ENCODE measurements at regions not wholly inside any gene's neighbourhood (a gene's known extent, or its start where the extent isn't known, plus 50 kb on each side); places are given as distances from the start of the nearest gene placed in this dataset.
"Not testable (repeated sequence)": the region's sequence is repeated elsewhere in the genome, so short reads cannot be mapped to it uniquely, and the experiment has no call there.

DNA sequence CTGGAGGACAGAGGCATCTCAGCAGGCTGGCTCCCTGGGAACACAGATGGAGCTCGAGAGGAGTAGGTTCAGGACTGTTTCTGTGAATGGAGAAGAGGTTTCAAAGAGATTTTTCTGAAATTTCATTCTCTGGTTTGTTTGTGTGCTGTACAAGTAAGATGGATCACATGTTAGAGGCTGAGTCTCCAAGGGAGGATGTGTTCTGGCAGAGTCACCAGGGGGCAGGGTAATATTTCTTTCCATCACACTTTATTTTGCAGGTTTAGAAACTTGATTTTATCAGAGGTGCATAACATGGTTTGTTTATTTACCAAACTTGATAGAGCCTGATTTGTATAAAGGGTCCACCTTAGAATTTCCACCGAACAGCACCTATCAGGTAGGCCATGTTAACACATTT is 69.2 kb upstream of the ARL15 start:
- TF ChIP-seq, protein P1, sequence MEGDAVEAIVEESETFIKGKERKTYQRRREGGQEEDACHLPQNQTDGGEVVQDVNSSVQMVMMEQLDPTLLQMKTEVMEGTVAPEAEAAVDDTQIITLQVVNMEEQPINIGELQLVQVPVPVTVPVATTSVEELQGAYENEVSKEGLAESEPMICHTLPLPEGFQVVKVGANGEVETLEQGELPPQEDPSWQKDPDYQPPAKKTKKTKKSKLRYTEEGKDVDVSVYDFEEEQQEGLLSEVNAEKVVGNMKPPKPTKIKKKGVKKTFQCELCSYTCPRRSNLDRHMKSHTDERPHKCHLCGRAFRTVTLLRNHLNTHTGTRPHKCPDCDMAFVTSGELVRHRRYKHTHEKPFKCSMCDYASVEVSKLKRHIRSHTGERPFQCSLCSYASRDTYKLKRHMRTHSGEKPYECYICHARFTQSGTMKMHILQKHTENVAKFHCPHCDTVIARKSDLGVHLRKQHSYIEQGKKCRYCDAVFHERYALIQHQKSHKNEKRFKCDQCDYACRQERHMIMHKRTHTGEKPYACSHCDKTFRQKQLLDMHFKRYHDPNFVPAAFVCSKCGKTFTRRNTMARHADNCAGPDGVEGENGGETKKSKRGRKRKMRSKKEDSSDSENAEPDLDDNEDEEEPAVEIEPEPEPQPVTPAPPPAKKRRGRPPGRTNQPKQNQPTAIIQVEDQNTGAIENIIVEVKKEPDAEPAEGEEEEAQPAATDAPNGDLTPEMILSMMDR (IDR thresholded peaks at IDR 0.05) = no peak
- H3K36me3 ChIP-seq = no peaks in the 10 kb centered on the region
- intact Hi-C loops (cut with DNase I) = no loop called here
- no peaks in the 10 kb centered on the region for H3K4me1 ChIP-seq
- DNase-seq = no peak
- H3K27ac ChIP-seq = no peak overlapping the region
- no peak for ATAC-seq
- no peaks in the 10 kb centered on the region for H3K9me3 ChIP-seq
- H3K4me3 ChIP-seq = no peak overlapping the region
- no peaks in the 10 kb centered on the region for H3K27me3 ChIP-seq

DNA sequence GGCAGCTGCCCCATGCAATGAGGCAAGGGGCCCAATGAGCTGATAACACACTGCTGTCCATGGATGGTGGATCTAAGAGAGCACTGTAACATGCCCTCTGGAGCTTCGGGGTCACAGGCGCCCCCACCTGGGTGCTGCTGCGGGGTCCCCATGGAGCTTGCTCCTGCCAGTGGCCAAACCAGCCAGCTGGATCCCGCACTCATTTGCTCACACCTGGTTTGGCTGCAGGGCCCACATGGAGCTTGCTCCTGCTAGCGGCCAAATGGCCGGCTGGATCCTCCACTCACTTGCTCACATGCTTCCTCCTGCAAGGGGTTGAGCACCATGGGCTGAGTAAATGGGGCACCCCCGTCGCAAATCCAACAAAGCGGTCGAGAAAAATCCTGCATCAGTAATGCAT is 68.3 kb upstream of the ARL15 start:
- TF ChIP-seq, protein P1 (IDR thresholded peaks at IDR 0.05) = no peak
- DNase-seq (no peak), ATAC-seq (no peak)
- Histone ChIP-seq H3K4me3 (no peak overlapping the region), H3K9me3 (no peaks in the 10 kb centered on the region), H3K36me3 (no peaks in the 10 kb centered on the region), H3K27ac (no peak overlapping the region), H3K4me1 (no peaks in the 10 kb centered on the region), H3K27me3 (no peaks in the 10 kb centered on the region)
- intact Hi-C loops (cut with DNase I) = no loop called here

DNA sequence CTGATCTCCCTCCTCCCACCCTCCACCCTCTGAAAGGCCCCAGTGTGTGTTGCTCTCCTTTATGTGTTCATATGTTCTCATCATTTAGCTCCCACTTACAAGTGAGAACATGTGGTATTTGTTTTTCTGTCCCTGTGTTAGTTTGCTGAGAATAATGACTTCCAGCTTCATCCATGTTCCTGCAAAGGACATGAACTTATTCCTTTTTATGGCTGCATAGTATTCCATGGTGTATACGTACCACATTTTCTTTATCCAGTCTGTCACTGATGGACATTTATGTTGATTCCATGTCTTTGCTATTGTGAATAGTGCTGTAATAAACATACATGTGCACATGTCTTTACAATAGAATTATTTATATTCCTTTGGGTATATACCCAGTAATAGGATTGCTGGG is 67.0 kb upstream of the ARL15 start:
- H3K9me3 ChIP-seq; H3K36me3 ChIP-seq; ATAC-seq; H3K27ac ChIP-seq; H3K27me3 ChIP-seq; H3K4me1 ChIP-seq; H3K4me3 ChIP-seq; DNase-seq; intact Hi-C loops (cut with DNase I): not testable (repeated sequence)

DNA sequence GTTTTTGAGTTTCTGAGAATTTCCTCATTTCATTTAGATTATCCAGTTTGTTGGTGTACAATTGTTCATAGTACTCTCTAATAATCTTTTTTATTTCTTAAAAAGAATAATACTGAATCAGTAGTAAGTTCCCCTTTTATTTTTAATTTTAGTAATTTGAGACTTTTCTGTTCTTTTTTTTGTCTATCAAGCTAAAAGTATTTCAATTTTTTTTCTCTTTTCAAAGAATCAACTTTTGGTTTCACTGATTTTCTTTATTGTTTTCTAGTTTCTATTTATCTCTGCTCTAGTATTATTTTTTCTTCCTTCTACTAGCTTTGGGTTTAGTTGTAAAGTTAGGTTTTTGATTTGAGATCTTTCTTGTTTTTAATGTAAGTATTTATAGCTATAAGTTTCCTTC is 60.6 kb upstream of the ARL15 start:
- Histone ChIP-seq H3K9me3 (no peaks in the 10 kb centered on the region), H3K27ac (no peak overlapping the region), H3K4me1 (no peaks in the 10 kb centered on the region), H3K4me3 (no peak overlapping the region), H3K36me3 (no peaks in the 10 kb centered on the region), H3K27me3 (no peaks in the 10 kb centered on the region)
- intact Hi-C loops (cut with DNase I) = no loop called here
- DNase-seq (no peak), ATAC-seq (no peak)
- TF ChIP-seq, protein P1 (IDR thresholded peaks at IDR 0.05) = no peak

DNA sequence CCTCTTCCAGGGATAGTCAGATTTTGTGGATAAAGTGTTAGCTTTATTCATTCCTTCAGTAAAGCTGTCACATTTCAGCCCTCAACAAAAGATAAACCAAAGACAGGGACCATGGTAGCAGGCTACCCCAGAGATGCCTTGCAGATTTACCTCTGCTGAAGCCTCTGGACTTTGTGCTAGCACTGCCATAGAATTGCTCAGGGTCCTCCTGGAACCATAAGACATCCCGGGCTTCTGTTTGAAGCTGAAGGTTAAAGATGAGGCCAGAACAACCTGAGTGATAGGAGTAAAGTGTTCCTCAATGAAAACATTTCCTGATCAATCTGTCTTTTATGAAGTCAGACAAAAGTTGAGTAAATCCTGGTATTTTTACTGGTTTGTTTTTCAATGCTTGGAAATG is 57.5 kb upstream of the ARL15 start:
- no peak for DNase-seq

DNA sequence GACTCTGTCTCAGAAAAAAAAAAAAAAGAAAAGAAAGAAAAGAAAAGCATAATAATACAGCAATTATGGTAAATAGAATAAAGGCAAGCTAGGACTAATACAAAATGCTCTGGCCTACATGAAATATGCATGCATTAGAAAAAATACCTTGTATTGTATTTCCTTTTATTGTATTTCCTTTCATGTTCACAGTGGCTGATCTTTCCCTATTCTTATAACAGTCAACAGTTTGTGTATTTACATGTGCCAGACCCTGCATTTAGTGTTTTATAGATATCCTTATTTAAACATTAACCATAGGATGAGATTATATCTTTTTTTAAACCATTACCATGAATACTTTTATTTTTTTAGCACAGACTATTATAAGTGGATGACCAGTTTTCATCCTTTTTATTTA is 56.3 kb upstream of the ARL15 start:
- H3K27me3 ChIP-seq = no peaks in the 10 kb centered on the region
- H3K27ac ChIP-seq = no peak overlapping the region
- DNase-seq (no peak), ATAC-seq (no peak)
- no peaks in the 10 kb centered on the region for H3K9me3 ChIP-seq
- no peaks in the 10 kb centered on the region for H3K36me3 ChIP-seq
- intact Hi-C loops (cut with DNase I) = no loop called here
- TF ChIP-seq, protein P1 (IDR thresholded peaks at IDR 0.05) = no peak
- no peaks in the 10 kb centered on the region for H3K4me1 ChIP-seq
- no peak overlapping the region for H3K4me3 ChIP-seq

More for the DNA sequence above, 57.5 kb upstream of the ARL15 start:
- H3K27ac ChIP-seq = no peak overlapping the region
- intact Hi-C loops (cut with DNase I) = no loop called here
- no peaks in the 10 kb centered on the region for H3K36me3 ChIP-seq
- no peak for ATAC-seq
- H3K27me3 ChIP-seq = no peaks in the 10 kb centered on the region
- TF ChIP-seq, protein P1 (IDR thresholded peaks at IDR 0.05) = no peak
- H3K4me1 ChIP-seq = no peaks in the 10 kb centered on the region
- no peak overlapping the region for H3K4me3 ChIP-seq
- no peaks in the 10 kb centered on the region for H3K9me3 ChIP-seq
